ENCODE measurements at regions not wholly inside any gene's neighbourhood (a gene's known extent, or its start where the extent isn't known, plus 50 kb on each side); places are given as distances from the start of the nearest gene placed in this dataset.

DNA sequence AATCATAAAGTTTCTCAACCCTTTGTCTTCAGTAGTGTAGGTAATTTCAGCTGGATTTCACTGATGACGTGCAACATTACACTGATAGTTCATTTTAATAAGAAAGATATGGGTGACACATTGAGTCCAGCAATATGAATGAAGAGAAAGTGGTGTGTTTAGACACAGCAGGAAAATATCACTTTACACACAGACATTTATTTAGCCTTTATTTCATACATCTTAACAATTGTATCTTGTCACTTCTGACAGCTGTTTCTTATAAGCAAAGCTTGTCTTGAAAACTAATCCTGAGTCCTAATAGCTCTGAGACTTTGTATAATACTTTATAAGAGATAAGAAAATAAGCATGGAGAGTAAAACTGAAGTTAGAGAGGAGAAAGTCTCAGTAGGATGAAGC lies 720.5 kb upstream of the NUDT12 start:
- no peaks in the 10 kb centered on the region for H3K4me1 ChIP-seq (ENCODE audit: control insufficient read depth, extremely low read depth, insufficient read depth, low read length)
- H3K9ac ChIP-seq (replicated peaks; ENCODE audit: extremely low read depth, insufficient read depth, low read length) = no peak overlapping the region
- H3K4me3 ChIP-seq (replicated peaks in 1 of 3; ENCODE audit: insufficient read depth in 1 of 3, low read depth in 1 of 3, low read length in 3 of 3) = no peak overlapping the region
- no peaks in the 10 kb centered on the region for H3K27me3 ChIP-seq (ENCODE audit: control insufficient read depth in 2 of 2, insufficient read depth in 2 of 2, low read length in 2 of 2)
- H3K9me3 ChIP-seq (replicated peaks; ENCODE audit: control insufficient read depth, insufficient read depth, low read length) = no peaks in the 10 kb centered on the region
- no peaks in the 10 kb centered on the region for H3K36me3 ChIP-seq (ENCODE audit: control insufficient read depth in 2 of 2, extremely low read depth in 1 of 2, insufficient read depth in 2 of 2, low read length in 2 of 2)
- CTCF ChIA-PET = no interaction called here
- H3K4me2 ChIP-seq (ENCODE audit: insufficient read depth, low read length) = no peak overlapping the region
- no TSS peak for BruUV-seq (replicated peaks)
- H3K27ac ChIP-seq (ENCODE audit: insufficient read depth, low read depth, low read length) = no peak overlapping the region
- DNase-seq (ENCODE audit: low read depth, low spot score) (no peak), FAIRE-seq (no peak)
- H3K79me2 ChIP-seq (ENCODE audit: control insufficient read depth, insufficient read depth, low read length) = no peaks in the 10 kb centered on the region
- TF ChIP-seq POLR2A (IDR thresholded peaks at IDR 0.05; ENCODE audit: low read depth, low read length) (no peak), FOS (IDR thresholded peaks at IDR 0.05; ENCODE audit: borderline replicate concordance, insufficient read depth, low read length) (no peak), GATA2 (IDR thresholded peaks at IDR 0.05; ENCODE audit: insufficient read depth, insufficient read length, low read depth, low read length) (no peak), MYC (IDR thresholded peaks at IDR 0.05; ENCODE audit: low read depth, low read length) (no peak), EZH2 (IDR thresholded peaks at IDR 0.05; ENCODE audit: borderline replicate concordance, low read depth, low read length, severe bottlenecking) (no peak), JUN (IDR thresholded peaks at IDR 0.05; ENCODE audit: borderline replicate concordance, insufficient read depth, insufficient read length, low read depth) (no peak), POLR2AphosphoS5 (IDR thresholded peaks at IDR 0.05; ENCODE audit: insufficient read depth, low read depth, low read length) (no peak)
- TF ChIP-seq, protein P1, sequence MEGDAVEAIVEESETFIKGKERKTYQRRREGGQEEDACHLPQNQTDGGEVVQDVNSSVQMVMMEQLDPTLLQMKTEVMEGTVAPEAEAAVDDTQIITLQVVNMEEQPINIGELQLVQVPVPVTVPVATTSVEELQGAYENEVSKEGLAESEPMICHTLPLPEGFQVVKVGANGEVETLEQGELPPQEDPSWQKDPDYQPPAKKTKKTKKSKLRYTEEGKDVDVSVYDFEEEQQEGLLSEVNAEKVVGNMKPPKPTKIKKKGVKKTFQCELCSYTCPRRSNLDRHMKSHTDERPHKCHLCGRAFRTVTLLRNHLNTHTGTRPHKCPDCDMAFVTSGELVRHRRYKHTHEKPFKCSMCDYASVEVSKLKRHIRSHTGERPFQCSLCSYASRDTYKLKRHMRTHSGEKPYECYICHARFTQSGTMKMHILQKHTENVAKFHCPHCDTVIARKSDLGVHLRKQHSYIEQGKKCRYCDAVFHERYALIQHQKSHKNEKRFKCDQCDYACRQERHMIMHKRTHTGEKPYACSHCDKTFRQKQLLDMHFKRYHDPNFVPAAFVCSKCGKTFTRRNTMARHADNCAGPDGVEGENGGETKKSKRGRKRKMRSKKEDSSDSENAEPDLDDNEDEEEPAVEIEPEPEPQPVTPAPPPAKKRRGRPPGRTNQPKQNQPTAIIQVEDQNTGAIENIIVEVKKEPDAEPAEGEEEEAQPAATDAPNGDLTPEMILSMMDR (IDR thresholded peaks at IDR 0.05; ENCODE audit: extremely low read depth in 1 of 2, insufficient read depth in 1 of 2, low read depth in 1 of 2, low read length in 2 of 2) = no peak
- TF ChIP-seq, protein P2, sequence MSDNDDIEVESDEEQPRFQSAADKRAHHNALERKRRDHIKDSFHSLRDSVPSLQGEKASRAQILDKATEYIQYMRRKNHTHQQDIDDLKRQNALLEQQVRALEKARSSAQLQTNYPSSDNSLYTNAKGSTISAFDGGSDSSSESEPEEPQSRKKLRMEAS (IDR thresholded peaks at IDR 0.05; ENCODE audit: insufficient read depth, insufficient read length) = no peak
- no peaks in the 10 kb centered on the region for H4K20me1 ChIP-seq (replicated peaks; ENCODE audit: control insufficient read depth, extremely low read depth, insufficient read depth, low read length)
- H2AFZ ChIP-seq (ENCODE audit: low read depth, low read length) = no peak overlapping the region
- no peaks in the 10 kb centered on the region for H3K9me1 ChIP-seq (replicated peaks; ENCODE audit: control insufficient read depth, extremely low read depth, insufficient read depth, low read length)
- dilution Hi-C loops (cut with MboI; ENCODE audit: extremely low pct_ligation_motif_present, low sequenced_read_pairs) (no loop called here), intact Hi-C loops (cut with micrococcal nuclease) (no loop called here)
- POLR2A ChIA-PET = interaction anchor here (1.0 kb wide), 1 partner anchor 13 kb away, joined by 3 read pairs; no protein-coding TSS in a partner anchor

Measured in endothelial cell of umbilical vein (primary cell).